ENCODE measurements at regions not wholly inside any gene's neighbourhood (a gene's known extent, or its start where the extent isn't known, plus 50 kb on each side); places are given as distances from the start of the nearest gene placed in this dataset.

DNA sequence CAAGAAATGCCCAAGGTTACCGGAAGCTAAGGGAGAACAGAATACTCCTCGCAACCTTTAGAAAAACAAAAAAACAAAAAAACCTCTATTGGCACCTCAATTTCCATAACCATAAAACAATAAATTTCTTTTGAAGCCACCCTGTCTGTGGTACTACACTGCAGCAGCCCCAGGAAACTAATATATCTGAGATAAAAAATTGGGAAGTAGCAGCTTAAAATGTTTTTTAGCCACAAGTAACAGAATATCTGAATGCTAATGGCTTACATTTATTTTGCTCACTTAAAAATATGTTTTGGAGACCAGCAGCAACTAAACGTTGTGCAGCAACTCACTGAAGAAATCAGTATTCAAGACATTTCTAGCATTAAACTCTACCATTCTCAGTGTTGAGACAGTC is 969.6 kb downstream of the DNAH5 start:
- Histone ChIP-seq H3K27ac (ENCODE audit: extremely low read depth, low read depth, low read length) (no peak overlapping the region), H3K4me1 (ENCODE audit: control insufficient read depth, insufficient read depth, low read length) (no peaks in the 10 kb centered on the region), H3K9me3 (ENCODE audit: control insufficient read depth, insufficient read depth, low read depth, low read length) (no peaks in the 10 kb centered on the region), H3K36me3 (ENCODE audit: control insufficient read depth in 2 of 2, insufficient read depth in 1 of 2, low read length in 2 of 2) (no peaks in the 10 kb centered on the region), H3K4me3 (ENCODE audit: low read depth, low read length) (no peak overlapping the region)
- TF ChIP-seq ZSCAN30 (tag by site-specific recombination; IDR thresholded peaks at IDR 0.05) (no peak), ZNF707 (tag by site-specific recombination; IDR thresholded peaks at IDR 0.05) (no peak), ZNF768 (tag by site-specific recombination; IDR thresholded peaks at IDR 0.05) (no peak), BCL11B (tag by site-specific recombination; IDR thresholded peaks at IDR 0.05; ENCODE audit: low read depth) (no peak), ZNF266 (tag by site-specific recombination; IDR thresholded peaks at IDR 0.05; ENCODE audit: low read depth) (no peak), ZNF473 (tag by site-specific recombination; IDR thresholded peaks at IDR 0.05) (no peak), GLI4 (tag by site-specific recombination; IDR thresholded peaks at IDR 0.05) (no peak), ZBTB20 (tag by site-specific recombination; IDR thresholded peaks at IDR 0.05) (no peak), ZNF121 (tag by site-specific recombination; IDR thresholded peaks at IDR 0.05) (no peak), ZNF544 (tag by site-specific recombination; IDR thresholded peaks at IDR 0.05) (no peak), WT1 (tag by site-specific recombination; IDR thresholded peaks at IDR 0.05) (no peak)
- TF ChIP-seq, protein P1, sequence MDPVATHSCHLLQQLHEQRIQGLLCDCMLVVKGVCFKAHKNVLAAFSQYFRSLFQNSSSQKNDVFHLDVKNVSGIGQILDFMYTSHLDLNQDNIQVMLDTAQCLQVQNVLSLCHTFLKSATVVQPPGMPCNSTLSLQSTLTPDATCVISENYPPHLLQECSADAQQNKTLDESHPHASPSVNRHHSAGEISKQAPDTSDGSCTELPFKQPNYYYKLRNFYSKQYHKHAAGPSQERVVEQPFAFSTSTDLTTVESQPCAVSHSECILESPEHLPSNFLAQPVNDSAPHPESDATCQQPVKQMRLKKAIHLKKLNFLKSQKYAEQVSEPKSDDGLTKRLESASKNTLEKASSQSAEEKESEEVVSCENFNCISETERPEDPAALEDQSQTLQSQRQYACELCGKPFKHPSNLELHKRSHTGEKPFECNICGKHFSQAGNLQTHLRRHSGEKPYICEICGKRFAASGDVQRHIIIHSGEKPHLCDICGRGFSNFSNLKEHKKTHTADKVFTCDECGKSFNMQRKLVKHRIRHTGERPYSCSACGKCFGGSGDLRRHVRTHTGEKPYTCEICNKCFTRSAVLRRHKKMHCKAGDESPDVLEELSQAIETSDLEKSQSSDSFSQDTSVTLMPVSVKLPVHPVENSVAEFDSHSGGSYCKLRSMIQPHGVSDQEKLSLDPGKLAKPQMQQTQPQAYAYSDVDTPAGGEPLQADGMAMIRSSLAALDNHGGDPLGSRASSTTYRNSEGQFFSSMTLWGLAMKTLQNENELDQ (tag by site-specific recombination; IDR thresholded peaks at IDR 0.05; ENCODE audit: low read depth) = no peak
- ChIA-PET POLR2A (no interaction called here), CTCF (no interaction called here)

- CTCF ChIA-PET = no interaction called here
- no peak for TF ChIP-seq ZNF433 (tag by site-specific recombination; IDR thresholded peaks at IDR 0.05; ENCODE audit: low read depth)
- Histone ChIP-seq H3K4me3 (ENCODE audit: low read depth, low read length) (no peak overlapping the region), H3K27ac (ENCODE audit: extremely low read depth, low read depth, low read length) (no peak overlapping the region), H3K9me3 (ENCODE audit: control insufficient read depth, insufficient read depth, low read depth, low read length) (no peaks in the 10 kb centered on the region), H3K4me1 (ENCODE audit: control insufficient read depth, insufficient read depth, low read length) (no peaks in the 10 kb centered on the region), H3K36me3 (ENCODE audit: control insufficient read depth in 2 of 2, insufficient read depth in 1 of 2, low read length in 2 of 2) (no peaks in the 10 kb centered on the region)
- POLR2A ChIA-PET = no interaction called here
Measured at GRCh38 chr5:12965804-12966203, 978.7 kb downstream of the DNAH5 start.

GRCh38 chr5:12959713-12960112 is 984.8 kb downstream of the DNAH5 start:
- ChIA-PET POLR2A (no interaction called here), CTCF (no interaction called here)
- Histone ChIP-seq H3K4me3 (ENCODE audit: low read depth, low read length) (no peak overlapping the region), H3K27ac (ENCODE audit: extremely low read depth, low read depth, low read length) (no peak overlapping the region), H3K36me3 (ENCODE audit: control insufficient read depth in 2 of 2, insufficient read depth in 1 of 2, low read length in 2 of 2) (no peaks in the 10 kb centered on the region), H3K4me1 (ENCODE audit: control insufficient read depth, insufficient read depth, low read length) (no peaks in the 10 kb centered on the region), H3K9me3 (ENCODE audit: control insufficient read depth, insufficient read depth, low read depth, low read length) (no peaks in the 10 kb centered on the region)
- no peak for TF ChIP-seq INSM2 (tag by site-specific recombination; IDR thresholded peaks at IDR 0.05)
- TF ChIP-seq ZNF76 (tag by site-specific recombination; IDR thresholded peaks at IDR 0.05; ENCODE audit: borderline replicate concordance, low read depth) = no peak
- TF ChIP-seq ZNF121 (tag by site-specific recombination; IDR thresholded peaks at IDR 0.05) = no peak

DNA sequence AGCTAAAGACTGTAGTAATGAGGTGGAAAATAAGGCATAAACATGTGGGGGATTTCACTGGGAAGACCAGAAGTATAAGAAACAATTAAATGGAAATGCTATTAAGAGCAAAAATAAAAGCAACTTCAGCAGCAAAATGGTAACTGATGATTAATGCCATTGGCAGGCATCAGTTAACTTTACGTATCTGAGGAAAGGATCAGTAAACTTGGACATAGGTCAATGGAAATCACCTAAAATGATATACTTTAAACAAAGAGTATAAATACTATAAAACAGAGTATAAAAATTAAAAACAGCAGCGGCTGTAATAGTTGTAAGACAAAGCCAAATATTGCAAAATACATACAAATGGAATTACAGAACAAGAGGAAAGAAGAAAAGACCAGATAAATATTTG is 992.1 kb downstream of the DNAH5 start:
- no peak overlapping the region for H3K4me3 ChIP-seq (ENCODE audit: low read depth, low read length)
- POLR2A ChIA-PET = no interaction called here
- H3K9me3 ChIP-seq (ENCODE audit: control insufficient read depth, insufficient read depth, low read depth, low read length) = no peaks in the 10 kb centered on the region
- H3K36me3 ChIP-seq (ENCODE audit: control insufficient read depth in 2 of 2, insufficient read depth in 1 of 2, low read length in 2 of 2) = no peaks in the 10 kb centered on the region
- CTCF ChIA-PET = no interaction called here
- no peak overlapping the region for H3K27ac ChIP-seq (ENCODE audit: extremely low read depth, low read depth, low read length)
- H3K4me1 ChIP-seq (ENCODE audit: control insufficient read depth, insufficient read depth, low read length) = no peaks in the 10 kb centered on the region
- TF ChIP-seq ZNF658 (tag by site-specific recombination; IDR thresholded peaks at IDR 0.05) (no peak), ZBTB21 (tag by site-specific recombination; IDR thresholded peaks at IDR 0.05) (no peak), PATZ1 (tag by site-specific recombination; IDR thresholded peaks at IDR 0.05) (no peak), ZNF610 (tag by site-specific recombination; IDR thresholded peaks at IDR 0.05; ENCODE audit: borderline replicate concordance) (no peak), ZNF677 (tag by site-specific recombination; IDR thresholded peaks at IDR 0.05) (no peak), ZNF692 (tag by site-specific recombination; IDR thresholded peaks at IDR 0.05) (no peak)
